GM19372 (cell line): ENCODE measurements at regions not wholly inside any gene's neighbourhood (a gene's known extent, or its start where the extent isn't known, plus 50 kb on each side); places are given as distances from the start of the nearest gene placed in this dataset.
"Not testable (repeated sequence)": the region's sequence is repeated elsewhere in the genome, so short reads cannot be mapped to it uniquely, and the experiment has no call there.

ENCODE experiments used
- ATAC-seq: cut with Tn5 transposase; IDR thresholded peaks from one replicate; pipeline ENCODE4 v1.9.1; 2021; ENCODE audit warnings: mild to moderate bottlenecking, low read depth, moderate library complexity; ENCODE audit not compliant: unreplicated experiment

DNA sequence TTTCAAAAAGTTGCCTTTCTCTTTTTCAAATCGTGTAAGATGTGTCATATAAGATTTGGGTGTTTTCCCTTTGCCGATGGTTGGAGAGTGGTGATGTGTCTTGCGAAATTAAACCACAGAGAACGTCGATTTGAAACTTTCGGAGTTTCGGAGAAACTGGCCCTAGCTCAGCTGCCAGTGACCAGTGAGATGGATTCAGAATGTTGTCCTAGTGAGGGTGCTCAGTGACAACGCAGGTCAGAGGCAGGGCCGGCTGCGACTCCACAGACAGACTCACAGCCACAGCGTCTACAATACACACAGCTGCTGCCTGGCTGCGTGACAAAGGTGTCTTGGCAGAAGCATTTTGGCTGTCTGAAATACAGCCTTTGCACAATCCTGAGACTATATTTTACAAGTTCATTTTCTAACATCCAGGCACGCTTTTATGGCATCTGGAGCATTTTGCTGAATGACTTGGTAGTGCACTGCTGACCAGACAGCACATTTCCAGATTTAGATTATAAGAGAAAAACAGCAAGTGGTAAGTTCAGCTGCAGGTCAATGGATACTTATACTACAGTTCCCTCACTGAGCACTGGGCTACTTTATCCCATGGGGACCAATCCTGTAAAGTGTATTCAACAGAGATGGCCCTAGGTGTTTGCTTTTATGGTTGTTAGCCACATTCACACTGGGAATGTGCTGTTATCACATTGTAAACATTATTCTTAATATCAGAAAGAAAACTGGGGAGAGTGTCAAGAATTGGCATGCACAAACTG lies 207.5 kb downstream of the KCNRG start:
- no peak for ATAC-seq

GRCh38 chr13:50224534-50224933 lies 209.3 kb downstream of the KCNRG start:
- ATAC-seq = peak; percentile 60

- no peak for ATAC-seq
Observed at GRCh38 chr13:50225193-50226155, 210.2 kb downstream of the KCNRG start.

DNA sequence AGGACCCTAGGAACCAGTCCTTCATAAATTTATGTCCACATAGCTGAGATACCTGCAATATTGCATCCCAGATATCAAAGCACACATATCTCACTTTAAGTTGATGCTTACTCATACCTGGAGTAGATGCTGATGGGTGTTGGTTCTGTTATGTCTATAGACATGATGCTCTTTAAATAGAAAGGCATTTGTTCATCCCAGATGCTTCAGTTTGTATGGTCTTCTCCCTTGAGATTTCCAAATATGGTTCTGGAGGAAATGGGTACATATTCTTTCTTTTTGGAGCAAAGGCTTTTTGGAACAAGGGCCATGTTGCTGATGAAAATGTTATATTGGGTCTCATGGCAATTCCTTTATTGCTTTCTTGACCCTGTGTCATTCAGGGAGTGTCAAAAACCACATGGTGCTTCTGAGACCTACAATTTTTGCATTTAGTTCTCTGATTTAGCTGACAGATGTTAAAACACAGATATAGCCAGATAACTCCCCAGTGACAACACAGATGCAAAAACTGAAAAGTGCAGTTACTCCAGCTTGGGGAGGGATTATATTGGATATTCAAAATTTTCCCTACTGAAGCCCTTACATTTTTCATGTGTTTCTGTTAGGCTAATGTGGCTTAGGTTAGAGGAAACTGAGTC lies 211.4 kb downstream of the KCNRG start:
- ATAC-seq = no peak

- ATAC-seq = no peak
Observed at GRCh38 chr13:50227361-50227760, 212.1 kb downstream of the KCNRG start.

- no peak for ATAC-seq
Observed at GRCh38 chr13:50228527-50228926, 213.3 kb downstream of the KCNRG start.

- ATAC-seq = no peak
Observed at GRCh38 chr13:50229960-50230661, 214.9 kb downstream of the KCNRG start.

DNA sequence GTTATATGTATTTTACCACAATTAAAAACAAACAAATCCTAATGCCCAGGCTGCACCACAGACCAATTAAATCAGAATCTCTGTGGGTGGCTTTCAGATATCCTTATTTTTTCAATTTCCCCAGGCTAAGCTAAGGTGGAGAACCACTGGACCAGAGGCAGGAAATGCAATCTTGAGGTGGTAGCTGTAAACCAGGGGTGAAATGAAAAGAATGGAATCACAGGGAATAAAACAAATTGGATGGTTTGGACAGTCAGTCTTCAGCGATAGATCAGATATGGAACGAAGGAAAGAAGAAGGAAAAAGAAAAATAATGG lies 215.4 kb downstream of the KCNRG start:
- ATAC-seq = no peak

DNA sequence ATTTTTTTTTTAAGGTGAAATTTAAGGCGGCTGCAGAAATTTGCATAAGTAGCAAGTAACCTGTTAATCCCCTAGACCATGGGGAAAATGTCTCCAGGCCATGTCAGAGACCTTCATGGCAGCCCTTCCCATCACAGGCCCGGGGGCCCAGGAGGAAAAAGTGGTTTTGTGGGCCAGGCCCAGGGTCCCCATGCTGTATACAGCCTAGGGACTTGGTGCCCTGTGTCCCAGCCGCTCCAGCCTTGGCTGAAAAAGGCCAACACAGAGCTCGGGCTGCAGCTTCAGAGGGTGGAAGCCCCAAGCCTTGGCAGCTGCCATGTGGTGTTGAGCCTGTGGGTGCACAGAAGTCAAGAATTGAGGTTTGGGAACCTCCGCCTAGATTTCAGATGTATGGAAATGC lies 218.3 kb downstream of the KCNRG start:
- ATAC-seq = not testable (repeated sequence)

GRCh38 chr13:50235604-50236342 lies 220.5 kb downstream of the KCNRG start:
- ATAC-seq = no peak

GRCh38 chr13:50236898-50237318 lies 221.7 kb downstream of the KCNRG start:
- peak; percentile 88 for ATAC-seq

GRCh38 chr13:50238922-50239321 lies 223.7 kb downstream of the KCNRG start:
- ATAC-seq = no peak

DNA sequence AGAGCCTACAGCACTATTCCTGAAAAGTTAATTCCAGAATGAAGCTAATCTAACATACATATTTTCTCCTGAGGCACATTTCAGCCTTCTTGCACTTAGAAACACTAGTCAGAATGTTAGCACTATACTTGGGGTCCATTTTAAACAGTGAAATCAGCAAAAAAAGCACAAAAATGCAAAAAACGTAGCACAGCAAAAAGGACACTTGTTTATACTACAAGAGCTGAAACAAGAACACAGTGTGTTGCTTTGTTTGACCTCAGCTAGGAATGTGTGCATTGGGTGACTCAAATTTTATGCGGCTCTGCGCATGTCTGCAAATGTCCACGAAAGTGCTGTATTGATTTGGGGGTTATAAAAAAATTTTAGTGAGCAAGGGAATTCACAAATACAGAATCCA lies 226.2 kb downstream of the KCNRG start:
- no peak for ATAC-seq

GRCh38 chr13:50243931-50244330 lies 228.7 kb downstream of the KCNRG start:
- no peak for ATAC-seq

DNA sequence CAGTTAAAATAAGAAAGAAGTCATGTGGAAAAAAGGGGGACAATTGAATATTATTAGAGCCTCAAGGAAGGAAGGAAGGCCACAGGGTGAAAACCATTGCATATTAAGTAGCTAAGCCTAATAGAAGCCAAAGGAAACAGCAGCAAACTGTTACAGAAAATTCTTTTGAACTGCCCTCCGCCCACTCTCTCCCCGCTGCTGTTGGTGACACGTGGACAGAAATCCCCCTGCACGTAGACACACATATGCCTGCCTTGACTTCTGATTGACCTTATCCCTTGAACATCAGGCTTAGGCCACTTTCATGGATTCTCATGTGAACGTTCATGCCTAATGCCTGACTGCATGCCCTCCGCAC lies 229.1 kb downstream of the KCNRG start:
- no peak for ATAC-seq

DNA sequence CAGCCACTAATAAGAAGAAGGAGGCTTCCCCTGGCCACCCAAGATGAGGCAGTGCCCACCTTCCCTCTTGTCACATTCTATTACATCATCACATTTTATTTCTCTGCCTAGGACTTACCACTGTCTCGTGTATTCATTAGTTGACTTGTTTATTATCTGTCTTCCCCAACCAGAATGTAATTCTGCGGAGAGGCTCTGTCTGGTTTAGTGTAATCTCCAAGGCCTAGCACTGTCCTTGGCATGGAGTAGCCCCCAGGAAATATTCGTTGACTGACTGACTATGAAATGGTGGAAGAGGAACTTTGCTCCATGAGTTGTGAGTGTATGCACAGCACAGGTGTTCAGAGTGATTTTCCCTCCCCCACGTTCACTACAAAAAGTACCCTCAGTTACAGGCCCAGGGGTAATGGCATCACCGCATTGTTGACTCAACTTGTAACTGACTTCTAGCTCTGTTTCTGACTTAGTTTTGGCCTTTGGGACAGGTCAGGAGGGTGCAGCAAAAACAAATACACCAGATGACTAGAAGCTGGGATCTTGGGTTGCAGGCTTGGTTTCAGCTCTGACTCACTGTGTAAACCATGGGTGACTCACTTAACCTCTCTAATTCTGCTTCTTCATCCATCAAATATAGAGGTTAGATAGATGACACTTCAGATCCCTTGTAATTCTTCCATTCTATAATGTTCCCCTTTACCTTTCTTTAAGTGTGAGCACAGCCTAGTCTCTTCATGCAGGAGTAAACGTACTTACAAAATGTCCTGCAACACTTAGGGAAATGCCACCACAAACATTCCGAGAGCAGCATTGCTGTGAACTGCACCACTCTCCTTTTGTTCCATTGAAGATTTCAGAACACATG lies 229.7 kb downstream of the KCNRG start:
- peak; percentile 84 for ATAC-seq

GRCh38 chr13:50247223-50247622 lies 232.0 kb downstream of the KCNRG start:
- ATAC-seq = no peak

GRCh38 chr13:50248516-50249143 lies 233.4 kb downstream of the KCNRG start:
- ATAC-seq = no peak

- ATAC-seq = no peak
Observed at GRCh38 chr13:50249144-50249521, 233.9 kb downstream of the KCNRG start.
